Neural progenitor cell (in vitro differentiated cells): ENCODE measurements at regions not wholly inside any gene's neighbourhood (a gene's known extent, or its start where the extent isn't known, plus 50 kb on each side); places are given as distances from the start of the nearest gene placed in this dataset.

ENCODE experiments used
- EZH2 ChIP-seq: fragments of 200-600 bp; sonication (generic); IDR thresholded peaks from 2 replicates; pipeline ENCODE4 v1.6.1; 2017; ENCODE audit warnings: antibody characterized with exemption, mild to moderate bottlenecking, moderate library complexity
- TF ChIP-seq, protein P1 (sequence below): fragments of 200-600 bp; sonication (generic); IDR thresholded peaks from 2 replicates; pipeline ENCODE4 v1.5.1; 2017; ENCODE audit warnings: antibody characterized with exemption, mild to moderate bottlenecking

GRCh38 chr10:33099748-33100147 is 141.7 kb upstream of the ITGB1 start:
- TF ChIP-seq, protein P1, sequence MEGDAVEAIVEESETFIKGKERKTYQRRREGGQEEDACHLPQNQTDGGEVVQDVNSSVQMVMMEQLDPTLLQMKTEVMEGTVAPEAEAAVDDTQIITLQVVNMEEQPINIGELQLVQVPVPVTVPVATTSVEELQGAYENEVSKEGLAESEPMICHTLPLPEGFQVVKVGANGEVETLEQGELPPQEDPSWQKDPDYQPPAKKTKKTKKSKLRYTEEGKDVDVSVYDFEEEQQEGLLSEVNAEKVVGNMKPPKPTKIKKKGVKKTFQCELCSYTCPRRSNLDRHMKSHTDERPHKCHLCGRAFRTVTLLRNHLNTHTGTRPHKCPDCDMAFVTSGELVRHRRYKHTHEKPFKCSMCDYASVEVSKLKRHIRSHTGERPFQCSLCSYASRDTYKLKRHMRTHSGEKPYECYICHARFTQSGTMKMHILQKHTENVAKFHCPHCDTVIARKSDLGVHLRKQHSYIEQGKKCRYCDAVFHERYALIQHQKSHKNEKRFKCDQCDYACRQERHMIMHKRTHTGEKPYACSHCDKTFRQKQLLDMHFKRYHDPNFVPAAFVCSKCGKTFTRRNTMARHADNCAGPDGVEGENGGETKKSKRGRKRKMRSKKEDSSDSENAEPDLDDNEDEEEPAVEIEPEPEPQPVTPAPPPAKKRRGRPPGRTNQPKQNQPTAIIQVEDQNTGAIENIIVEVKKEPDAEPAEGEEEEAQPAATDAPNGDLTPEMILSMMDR = no peak
- TF ChIP-seq EZH2 = no peak
